GM18505 (cell line): ENCODE measurements at regions not wholly inside any gene's neighbourhood (a gene's known extent, or its start where the extent isn't known, plus 50 kb on each side); places are given as distances from the start of the nearest gene placed in this dataset.

Source experiments
- ATAC-seq: cut with Tn5 transposase; IDR thresholded peaks from one replicate; pipeline ENCODE4 v1.9.1; 2021; ENCODE audit not compliant: unreplicated experiment
- POLR2A ChIP-seq: IDR thresholded peaks from 4 replicates; pipeline ENCODE4 v1.6.1; 2011; ENCODE audit warnings: borderline replicate concordance; ENCODE audit not compliant: insufficient read depth, insufficient read length; ENCODE audit errors: extremely low read depth

DNA sequence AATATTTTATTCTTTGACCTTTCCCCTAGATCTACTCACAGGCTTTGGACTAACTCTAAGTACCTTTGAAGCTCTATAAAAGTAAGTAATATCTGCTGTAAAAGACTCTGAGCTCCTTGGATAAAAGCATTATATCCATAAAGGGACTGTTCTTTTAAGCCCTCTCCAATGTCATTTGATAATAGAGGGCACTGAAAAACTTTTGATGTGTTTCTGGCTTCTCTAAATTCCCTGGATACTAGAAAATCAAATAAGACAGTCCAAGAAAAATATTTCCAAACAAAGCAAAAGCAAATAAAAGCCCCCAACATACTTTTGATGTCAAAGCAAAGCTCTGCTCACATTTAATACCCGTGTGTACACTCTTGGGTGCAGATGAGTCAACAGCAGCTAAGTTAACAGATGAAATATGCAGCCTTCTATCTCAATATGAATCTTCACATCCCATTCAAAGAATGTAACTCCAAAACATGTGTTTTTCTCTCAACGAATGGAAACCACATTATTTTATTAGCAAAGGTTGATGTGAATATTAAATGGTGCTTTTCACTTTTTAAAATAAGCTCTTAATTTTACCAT is 230.3 kb downstream of the CENPF start:
- no peak for TF ChIP-seq POLR2A
- no peak for ATAC-seq

DNA sequence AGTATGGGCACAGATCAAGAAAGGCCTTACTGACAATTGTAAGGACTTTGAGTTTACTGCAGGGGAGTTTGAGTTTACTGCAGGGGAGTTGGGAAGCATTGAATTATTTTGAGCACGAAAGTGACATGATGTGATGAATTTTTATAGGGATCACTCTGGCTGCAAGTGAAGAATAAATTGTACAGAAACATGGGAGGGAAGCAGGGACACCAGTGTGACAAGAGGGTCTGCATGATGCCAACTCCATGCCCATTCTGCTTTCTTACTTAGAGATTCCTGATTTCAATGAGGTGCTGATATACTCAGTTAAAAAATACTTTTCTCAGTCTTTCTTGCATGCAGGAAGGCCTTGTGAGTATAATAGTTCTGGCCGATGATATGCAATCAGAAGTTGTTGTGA is 234.4 kb downstream of the CENPF start:
- no peak for ATAC-seq
- no peak for TF ChIP-seq POLR2A

DNA sequence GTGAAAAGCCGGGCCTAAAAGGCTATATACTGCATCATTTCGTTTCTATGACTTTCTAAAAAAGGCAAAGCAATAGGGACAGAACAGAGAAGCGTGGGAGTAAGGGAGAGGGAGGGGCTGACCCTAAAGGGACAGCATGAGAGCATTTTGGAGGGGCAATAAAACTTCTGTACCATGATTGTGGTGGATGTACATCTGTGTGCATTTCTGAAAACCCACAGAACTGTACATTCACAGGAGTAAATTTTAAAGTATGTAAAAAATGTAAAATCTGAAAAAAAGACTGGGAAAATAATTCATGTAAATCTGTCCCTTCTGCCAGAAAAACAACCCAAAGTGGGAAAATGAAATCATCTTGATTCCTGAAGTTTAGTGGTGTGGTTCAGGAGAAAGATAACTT is 235.4 kb downstream of the CENPF start:
- no peak for ATAC-seq
- no peak for TF ChIP-seq POLR2A

DNA sequence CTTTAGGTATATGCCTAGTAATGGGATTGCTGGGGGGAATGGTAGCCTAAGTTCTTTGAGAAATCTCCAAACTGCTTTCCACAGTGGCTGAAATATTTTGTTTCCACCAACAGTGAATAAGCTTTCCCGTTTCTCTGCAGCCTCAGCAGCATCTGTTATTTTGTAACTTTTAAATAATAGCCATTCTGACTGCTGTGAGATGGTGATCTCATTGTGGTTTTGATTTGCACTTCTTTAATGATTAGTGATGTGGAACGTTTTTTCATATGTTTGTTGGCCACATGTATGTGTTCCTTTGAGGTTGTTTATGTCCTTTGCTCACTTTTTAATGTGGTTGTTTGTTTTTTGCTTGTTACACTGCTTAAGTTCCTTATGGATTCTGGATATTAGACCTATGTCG is 237.4 kb downstream of the CENPF start:
- no peak for ATAC-seq
- TF ChIP-seq POLR2A = no peak

DNA sequence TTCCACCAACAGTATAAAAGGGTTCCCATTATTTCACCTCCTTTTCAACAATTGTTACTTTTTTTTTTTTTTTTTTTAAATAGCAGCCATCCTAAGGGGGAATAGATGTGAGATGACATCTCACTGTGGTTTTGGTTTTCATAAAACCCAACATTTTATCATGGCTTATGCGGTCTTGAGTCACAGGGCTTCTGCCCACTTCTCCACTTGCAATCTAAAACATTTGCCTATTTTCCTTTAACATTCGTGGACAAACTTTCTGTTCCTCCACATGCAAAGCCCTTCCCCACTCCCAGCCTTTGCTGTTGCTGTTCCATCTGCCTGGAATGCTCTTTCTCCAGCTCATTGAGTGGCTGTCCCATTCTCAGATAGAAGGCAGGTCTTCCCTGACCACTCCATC is 239.7 kb upstream of the KCNK2 start:
- ATAC-seq = no peak
- TF ChIP-seq POLR2A = no peak

DNA sequence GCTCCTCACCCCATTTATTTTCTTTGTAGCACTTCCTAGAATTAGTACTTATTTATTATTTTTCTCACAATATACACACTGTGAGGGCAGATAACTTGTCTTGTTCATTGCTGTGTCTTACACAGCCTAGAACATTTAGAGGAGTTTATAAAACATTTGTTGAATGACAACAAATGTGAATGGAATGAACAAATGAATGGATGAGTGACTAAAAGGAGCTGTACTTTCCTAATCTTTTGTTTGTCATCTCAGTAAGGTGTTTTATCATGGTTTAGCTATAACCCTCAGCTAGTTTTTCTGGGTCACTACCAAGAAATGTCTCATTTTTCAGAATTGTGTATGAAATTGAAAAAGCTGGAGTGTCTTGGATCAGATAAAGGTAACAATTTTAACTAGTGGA is 239.3 kb upstream of the KCNK2 start:
- ATAC-seq = no peak
- no peak for TF ChIP-seq POLR2A

DNA sequence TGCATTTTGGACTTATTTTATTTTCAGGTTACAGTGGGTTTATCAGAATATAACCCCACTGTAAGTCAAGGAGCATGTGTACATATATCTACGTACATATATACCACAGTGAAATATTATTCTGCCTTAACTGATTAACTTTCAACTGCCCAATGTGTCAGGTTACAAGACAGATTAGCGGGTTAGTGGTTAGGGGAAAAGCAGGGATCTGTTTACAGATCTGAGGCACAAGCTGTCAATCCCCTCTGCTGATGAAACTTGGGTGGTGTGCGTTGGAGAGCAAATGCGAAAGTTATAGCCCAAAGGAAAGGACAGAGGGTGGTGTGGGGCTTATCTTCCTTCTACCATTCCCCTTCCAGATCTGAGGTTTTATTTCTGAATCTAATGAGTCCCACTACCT is 238.2 kb upstream of the KCNK2 start:
- ATAC-seq = no peak
- TF ChIP-seq POLR2A = no peak

DNA sequence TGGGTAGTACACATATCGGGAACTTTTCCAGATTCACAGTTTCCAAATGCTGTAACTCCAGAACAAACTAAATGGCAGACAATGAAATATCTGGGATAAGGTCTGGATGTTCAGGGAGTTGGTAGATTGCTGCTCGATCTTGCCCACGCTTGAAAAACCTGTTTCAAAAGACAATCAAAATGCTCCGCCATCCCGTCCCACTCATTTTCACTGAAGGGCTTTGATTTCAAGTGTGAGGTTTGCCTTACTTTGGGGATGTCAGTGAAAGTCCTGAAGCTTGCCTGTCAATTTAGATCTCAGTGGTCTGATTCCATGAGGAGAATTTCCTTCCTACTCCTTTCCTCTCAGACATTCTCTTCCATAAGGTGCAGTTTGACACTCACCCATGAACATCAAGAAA is 236.3 kb upstream of the KCNK2 start:
- TF ChIP-seq POLR2A = no peak
- ATAC-seq = no peak

DNA sequence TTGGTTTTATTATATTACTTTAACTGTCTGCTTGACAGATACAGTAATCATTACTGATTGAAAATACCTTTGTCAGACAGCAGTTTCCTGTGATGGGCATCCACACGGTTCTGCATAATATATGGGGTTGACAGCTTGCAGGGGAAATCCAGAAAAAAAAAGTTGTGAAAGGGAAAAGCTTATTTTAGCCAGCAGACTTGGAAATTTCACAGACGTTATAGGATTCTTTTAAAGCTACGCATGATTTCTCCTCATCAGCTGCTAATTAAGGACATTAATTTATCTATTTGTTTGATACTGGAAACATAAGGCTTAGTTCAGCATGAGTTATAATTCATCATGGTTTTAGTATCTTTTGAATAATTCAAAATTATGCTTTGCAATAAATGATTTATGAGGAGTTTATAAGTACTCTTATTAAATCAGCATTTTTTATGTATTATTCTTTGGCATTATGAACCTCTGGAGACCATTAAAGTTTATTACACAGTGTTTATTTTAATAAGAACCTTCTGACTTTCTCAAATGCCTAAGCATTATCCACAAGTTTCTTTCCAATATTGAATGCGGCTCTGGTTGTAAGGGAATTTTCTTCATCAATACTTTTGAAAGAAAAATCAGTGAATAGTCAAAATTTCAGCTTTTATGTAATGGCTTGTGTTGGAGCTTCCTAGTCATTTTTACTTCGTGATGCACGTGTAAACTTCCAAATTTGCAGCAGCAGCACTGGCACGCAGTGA is 235.3 kb upstream of the KCNK2 start:
- ATAC-seq = no peak
- no peak for TF ChIP-seq POLR2A

DNA sequence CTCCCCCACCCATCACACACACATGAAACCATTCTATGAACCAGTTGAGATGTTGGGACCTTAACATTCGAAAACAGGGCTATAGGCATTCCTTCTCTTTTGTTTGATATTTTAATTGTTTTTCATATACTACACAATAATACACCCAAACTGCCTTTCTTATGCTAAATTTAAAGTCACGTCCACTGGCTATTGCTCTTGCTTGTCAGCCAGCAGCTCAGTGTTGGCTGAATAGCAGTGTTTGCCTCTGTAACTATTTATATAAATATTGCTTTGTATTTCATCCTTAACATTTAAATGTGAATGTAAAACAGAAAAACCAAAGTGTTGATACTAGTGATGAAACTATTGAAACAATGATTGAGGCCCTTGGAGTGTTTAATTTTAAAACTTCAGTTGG is 234.4 kb upstream of the KCNK2 start:
- TF ChIP-seq POLR2A = no peak
- ATAC-seq = no peak

DNA sequence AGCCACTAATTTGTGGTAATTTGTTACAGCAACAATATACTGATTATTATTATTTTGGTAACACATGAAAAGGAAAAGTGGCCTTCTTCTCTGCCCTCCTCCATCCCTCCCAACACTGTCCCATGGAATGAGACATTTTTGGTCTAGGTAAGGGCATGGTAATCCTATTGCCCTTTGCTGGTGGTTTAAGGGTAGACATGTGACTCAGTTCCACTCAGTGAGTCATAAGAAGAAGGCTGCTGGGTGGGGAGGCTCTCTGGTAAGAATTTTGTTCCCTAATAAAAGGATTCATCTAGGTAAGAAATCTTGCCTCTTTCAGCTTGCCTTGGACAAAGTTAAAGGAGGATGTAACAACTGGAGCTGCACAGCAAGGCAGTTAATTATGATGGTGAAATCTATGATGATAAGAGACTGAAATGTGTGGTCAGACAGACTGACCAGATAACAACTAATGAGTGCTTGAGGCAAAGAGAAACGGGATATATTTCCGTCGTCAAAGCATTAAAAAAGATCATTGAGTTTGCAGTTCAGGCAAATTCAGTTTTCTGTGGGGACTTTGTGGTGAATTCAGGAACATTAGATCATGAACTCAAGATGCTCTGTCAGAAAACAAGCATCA is 232.0 kb upstream of the KCNK2 start:
- ATAC-seq = no peak
- no peak for TF ChIP-seq POLR2A

DNA sequence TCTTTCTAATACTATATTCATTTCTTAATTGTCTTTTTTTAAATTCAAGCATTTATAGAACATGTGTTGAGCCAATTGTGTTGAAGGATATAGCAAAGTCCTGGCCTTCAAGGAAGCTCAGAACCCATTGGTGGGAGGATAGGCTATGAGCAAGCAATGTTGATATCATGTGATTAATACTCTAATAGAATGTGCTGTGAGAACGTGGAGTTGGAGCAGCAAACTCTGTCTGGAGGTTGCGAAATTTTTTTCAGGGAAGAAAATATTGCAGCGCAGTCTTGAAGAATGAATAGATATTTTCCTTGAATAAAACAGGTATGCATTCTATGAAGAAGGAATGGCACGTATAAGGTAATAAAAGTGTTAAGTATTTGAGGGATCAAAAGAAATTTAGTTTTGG is 229.2 kb upstream of the KCNK2 start:
- ATAC-seq = no peak
- no peak for TF ChIP-seq POLR2A

DNA sequence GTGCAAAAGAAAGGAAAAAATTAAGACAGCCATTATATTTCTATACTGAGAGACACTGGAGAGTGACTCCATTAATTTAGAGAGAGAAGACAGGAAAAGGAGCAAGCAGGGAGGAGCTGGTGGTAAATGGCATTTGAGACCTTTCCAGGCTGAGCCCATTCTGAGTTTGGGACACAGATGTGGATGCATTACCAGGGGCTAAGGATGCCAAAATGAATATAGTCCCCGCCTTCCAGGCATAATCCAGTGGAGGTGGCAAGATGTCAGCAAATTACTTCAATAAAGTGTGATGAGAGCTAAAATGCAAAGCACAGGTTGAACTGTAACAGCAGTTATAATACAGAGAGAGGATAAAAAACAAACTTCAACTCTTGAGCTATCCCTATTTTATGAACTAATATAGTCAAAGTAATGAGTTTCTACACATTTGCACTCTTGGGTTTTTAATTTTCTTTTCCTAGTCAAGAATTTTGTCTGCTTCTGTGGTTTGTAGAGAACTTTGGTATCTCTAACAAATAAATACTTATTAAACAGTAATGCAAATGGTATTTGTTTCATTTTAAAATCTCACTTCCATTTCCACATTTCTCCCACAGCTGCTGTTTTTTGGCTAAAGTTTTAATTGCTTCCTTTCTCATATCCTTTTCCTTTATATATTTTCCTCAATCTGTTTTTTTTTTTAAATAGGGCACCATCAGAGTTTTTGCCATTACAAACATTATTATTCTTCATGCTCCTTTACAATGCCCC is 228.2 kb upstream of the KCNK2 start:
- TF ChIP-seq POLR2A = no peak
- no peak for ATAC-seq
